HepG2 (cell line): ENCODE measurements at regions not wholly inside any gene's neighbourhood (a gene's known extent, or its start where the extent isn't known, plus 50 kb on each side); places are given as distances from the start of the nearest gene placed in this dataset.

Source experiments
- ELF4 ChIP-seq: sonication (generic); formaldehyde crosslinking; IDR thresholded peaks from 2 replicates; pipeline ENCODE4 v1.5.0; 2020; ENCODE audit warnings: missing genetic modification reagents, mild to moderate bottlenecking, moderate library complexity, borderline replicate concordance
- JUN ChIP-seq: sonication (generic); formaldehyde crosslinking; IDR thresholded peaks from 2 replicates; pipeline ENCODE4 v1.4.0; 2020; ENCODE audit warnings: mild to moderate bottlenecking, missing genetic modification reagents
- PHF21A ChIP-seq: sonication (generic); formaldehyde crosslinking; IDR thresholded peaks from 2 replicates; pipeline ENCODE4 v1.5.0; 2020; ENCODE audit warnings: mild to moderate bottlenecking, missing genetic modification reagents
- RAD21 ChIP-seq: fragments of 450-650 bp; formaldehyde crosslinking; IDR thresholded peaks from 2 replicates; pipeline ENCODE4 v1.5.0; 2020; ENCODE audit warnings: mild to moderate bottlenecking
- ZFY ChIP-seq: sonication (generic); formaldehyde crosslinking; IDR thresholded peaks from 2 replicates; pipeline ENCODE4 v1.4.0; 2020; ENCODE audit warnings: missing genetic modification reagents
- ZNF782 ChIP-seq: sonication (generic); formaldehyde crosslinking; IDR thresholded peaks from 2 replicates; pipeline ENCODE4 v1.4.0; 2020; ENCODE audit warnings: missing genetic modification reagents, mild to moderate bottlenecking, borderline replicate concordance
- TF ChIP-seq, protein P1 (sequence below): sonication (generic); formaldehyde crosslinking; IDR thresholded peaks from 2 replicates; pipeline ENCODE4 v1.5.0; 2020; ENCODE audit warnings: mild to moderate bottlenecking, missing genetic modification reagents, moderate library complexity

DNA sequence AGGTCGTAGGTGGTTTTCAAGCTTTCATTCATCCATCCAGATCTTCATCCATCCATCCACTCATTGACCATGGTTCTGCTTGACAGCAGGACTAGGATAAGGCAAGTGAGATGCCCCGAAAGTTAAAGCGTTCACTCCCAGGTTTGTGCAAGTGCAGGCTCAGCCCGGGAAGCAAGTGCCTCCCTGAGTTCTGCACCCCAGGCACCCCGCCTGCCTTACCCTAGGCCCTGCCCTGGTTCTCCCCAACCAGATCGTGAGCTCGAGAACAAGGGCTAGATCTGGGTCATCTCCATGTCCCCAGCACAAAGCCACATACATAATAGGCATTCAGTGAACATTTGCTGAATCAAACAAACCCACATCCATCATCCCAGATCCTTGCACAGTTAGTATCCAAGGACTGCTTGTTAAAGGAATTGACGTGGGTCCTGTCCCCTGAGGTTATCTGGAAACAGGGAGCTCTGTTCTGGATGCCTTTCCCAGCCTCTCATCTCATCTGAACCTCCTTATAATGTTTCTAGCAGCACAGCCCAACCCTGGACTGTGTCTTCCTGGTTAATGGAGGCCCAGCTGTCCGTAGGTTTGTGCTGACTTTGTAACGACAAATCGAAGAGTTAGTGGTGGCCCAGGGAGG, 116.1 kb upstream of the GPC1 start:
- TF ChIP-seq RAD21 (CRISPR knock-in tag) (no peak), JUN (CRISPR knock-in tag) (no peak), PHF21A (CRISPR knock-in tag) (no peak), ELF4 (CRISPR knock-in tag) (no peak), ZFY (CRISPR knock-in tag) (no peak), ZNF782 (no peak)
- TF ChIP-seq, protein P1, sequence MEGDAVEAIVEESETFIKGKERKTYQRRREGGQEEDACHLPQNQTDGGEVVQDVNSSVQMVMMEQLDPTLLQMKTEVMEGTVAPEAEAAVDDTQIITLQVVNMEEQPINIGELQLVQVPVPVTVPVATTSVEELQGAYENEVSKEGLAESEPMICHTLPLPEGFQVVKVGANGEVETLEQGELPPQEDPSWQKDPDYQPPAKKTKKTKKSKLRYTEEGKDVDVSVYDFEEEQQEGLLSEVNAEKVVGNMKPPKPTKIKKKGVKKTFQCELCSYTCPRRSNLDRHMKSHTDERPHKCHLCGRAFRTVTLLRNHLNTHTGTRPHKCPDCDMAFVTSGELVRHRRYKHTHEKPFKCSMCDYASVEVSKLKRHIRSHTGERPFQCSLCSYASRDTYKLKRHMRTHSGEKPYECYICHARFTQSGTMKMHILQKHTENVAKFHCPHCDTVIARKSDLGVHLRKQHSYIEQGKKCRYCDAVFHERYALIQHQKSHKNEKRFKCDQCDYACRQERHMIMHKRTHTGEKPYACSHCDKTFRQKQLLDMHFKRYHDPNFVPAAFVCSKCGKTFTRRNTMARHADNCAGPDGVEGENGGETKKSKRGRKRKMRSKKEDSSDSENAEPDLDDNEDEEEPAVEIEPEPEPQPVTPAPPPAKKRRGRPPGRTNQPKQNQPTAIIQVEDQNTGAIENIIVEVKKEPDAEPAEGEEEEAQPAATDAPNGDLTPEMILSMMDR (CRISPR knock-in tag) = no peak
